ENCODE measurements at regions not wholly inside any gene's neighbourhood (a gene's known extent, or its start where the extent isn't known, plus 50 kb on each side); places are given as distances from the start of the nearest gene placed in this dataset.

DNA sequence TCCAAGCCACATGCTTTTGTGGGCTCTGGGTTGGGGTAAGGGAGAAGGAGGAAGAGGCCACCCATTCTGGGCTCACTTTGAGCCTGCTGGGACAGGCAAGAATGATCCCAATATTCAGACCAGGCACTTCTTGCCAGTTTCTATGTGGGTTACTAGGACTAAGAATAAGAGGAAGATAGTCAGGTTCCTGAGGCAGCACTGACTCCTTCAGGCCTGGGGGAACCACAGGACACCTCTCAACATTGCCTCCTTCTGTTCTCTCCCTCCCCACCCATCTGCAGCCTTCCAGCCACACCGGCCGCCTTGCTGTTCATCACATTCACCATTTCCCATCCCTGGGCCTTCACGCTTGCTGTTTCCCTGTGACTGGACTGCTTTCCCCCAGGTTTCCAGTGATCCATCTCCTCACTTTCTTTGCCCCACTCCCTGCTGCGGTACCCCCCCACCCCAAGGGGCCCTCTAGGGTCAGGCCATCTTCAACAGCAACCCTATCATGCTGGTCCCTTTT is 69.2 kb upstream of the SIRPA start:
- TF ChIP-seq POLR2A (IDR thresholded peaks at IDR 0.05; ENCODE audit: low read length) (no peak), GATA1 (IDR thresholded peaks at IDR 0.05; ENCODE audit: low read depth, low read length) (no peak)

All from erythroblast (primary cell).